Glutamatergic neuron (in vitro differentiated cells): ENCODE measurements at regions not wholly inside any gene's neighbourhood (a gene's known extent, or its start where the extent isn't known, plus 50 kb on each side); places are given as distances from the start of the nearest gene placed in this dataset.
"Not testable (repeated sequence)": the region's sequence is repeated elsewhere in the genome, so short reads cannot be mapped to it uniquely, and the experiment has no call there.

Experiments
- DNase-seq: peaks from one replicate; pipeline ENCODE4 v3.0.0; 2022
- H3K27ac Mint-ChIP-seq: one replicate; pipeline ENCODE4 v1.8.0; 2020; ENCODE audit warnings: mild to moderate bottlenecking, mixed read lengths, inconsistent platforms; ENCODE audit not compliant: unreplicated experiment
- H3K27me3 Mint-ChIP-seq: one replicate; pipeline ENCODE4 v1.8.0; 2020; ENCODE audit warnings: mild to moderate bottlenecking, moderate library complexity, mixed read lengths, inconsistent platforms; ENCODE audit not compliant: unreplicated experiment
- H3K36me3 Mint-ChIP-seq: one replicate; pipeline ENCODE4 v1.8.0; 2020; ENCODE audit warnings: mild to moderate bottlenecking, mixed read lengths, inconsistent platforms; ENCODE audit not compliant: unreplicated experiment
- H3K4me1 Mint-ChIP-seq: one replicate; pipeline ENCODE4 v1.8.0; 2020; ENCODE audit warnings: mild to moderate bottlenecking, low read depth, mixed read lengths, inconsistent platforms; ENCODE audit not compliant: unreplicated experiment
- H3K4me3 Mint-ChIP-seq: one replicate; pipeline ENCODE4 v1.8.0; 2020; ENCODE audit warnings: mild to moderate bottlenecking, mixed read lengths, inconsistent platforms; ENCODE audit not compliant: unreplicated experiment
- H3K9me3 Mint-ChIP-seq: one replicate; pipeline ENCODE4 v1.8.0; 2020; ENCODE audit warnings: mild to moderate bottlenecking, moderate library complexity, mixed read lengths, inconsistent platforms; ENCODE audit not compliant: unreplicated experiment
- TF ChIP-seq, protein P1 (sequence below): fragments of 200-600 bp; sonication (generic); IDR thresholded peaks from one replicate; pipeline ENCODE4 v1.5.0; 2021; ENCODE audit not compliant: partially characterized antibody, unreplicated experiment

DNA sequence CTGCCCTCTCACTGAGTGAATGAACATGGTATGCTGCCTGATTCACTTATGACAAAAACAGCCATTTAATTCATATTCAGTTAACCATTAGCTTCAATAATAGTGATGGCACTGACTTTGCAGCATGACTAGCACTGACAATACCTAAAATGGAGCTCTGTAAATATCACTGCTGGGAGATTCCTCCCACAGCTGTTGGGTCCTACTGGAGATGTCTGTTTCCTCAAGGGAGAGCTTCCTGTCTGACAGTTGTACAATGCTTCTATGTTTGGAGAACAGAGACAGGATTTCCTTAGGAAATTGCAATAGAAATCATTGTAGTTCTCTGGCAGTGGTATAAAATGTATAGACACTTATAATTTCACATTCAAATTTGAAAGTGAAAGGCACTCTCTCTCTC is 695.9 kb upstream of the CDH8 start:
- Mint-ChIP-seq H3K27ac (no peak overlapping the region), H3K4me3 (no peak overlapping the region), H3K27me3 (no peaks in the 10 kb centered on the region), H3K36me3 (no peaks in the 10 kb centered on the region), H3K4me1 (peaks cover 3% of the 10 kb centered on the region), H3K9me3 (no peaks in the 10 kb centered on the region)
- TF ChIP-seq, protein P1, sequence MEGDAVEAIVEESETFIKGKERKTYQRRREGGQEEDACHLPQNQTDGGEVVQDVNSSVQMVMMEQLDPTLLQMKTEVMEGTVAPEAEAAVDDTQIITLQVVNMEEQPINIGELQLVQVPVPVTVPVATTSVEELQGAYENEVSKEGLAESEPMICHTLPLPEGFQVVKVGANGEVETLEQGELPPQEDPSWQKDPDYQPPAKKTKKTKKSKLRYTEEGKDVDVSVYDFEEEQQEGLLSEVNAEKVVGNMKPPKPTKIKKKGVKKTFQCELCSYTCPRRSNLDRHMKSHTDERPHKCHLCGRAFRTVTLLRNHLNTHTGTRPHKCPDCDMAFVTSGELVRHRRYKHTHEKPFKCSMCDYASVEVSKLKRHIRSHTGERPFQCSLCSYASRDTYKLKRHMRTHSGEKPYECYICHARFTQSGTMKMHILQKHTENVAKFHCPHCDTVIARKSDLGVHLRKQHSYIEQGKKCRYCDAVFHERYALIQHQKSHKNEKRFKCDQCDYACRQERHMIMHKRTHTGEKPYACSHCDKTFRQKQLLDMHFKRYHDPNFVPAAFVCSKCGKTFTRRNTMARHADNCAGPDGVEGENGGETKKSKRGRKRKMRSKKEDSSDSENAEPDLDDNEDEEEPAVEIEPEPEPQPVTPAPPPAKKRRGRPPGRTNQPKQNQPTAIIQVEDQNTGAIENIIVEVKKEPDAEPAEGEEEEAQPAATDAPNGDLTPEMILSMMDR: no peak
- DNase-seq: no peak

DNA sequence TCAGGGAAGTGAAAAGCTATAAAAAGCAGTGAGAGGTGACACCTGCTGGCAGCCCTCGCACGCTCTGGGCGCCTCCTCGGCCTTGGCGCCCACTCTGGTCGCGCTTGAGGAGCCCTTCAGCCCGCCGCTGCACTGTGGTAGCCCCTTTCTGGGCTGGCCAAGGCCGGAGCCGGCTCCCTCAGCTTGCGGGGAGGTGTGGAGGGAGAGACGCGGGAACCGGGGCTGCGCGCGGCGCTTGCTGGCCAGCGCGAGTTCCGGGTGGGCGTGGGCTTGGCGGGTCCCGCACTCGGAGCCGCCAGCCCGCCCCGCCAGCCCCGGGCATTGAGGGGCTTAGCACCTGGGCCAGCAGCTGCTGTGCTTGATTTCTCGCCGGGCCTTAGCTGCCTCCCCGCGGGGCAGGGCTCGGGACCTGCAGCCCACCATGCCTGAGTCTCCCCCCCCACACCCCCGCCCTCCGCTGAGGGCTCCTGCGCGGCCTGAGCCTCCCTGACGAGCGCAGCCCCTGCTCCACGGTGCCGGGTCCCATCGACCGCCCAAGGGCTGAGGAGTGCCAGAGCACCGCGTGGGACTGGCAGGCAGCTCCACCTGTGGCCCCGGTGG is 688.5 kb upstream of the CDH8 start:
- not testable (repeated sequence) for H3K4me1 Mint-ChIP-seq, H3K36me3 Mint-ChIP-seq, H3K4me3 Mint-ChIP-seq, H3K27ac Mint-ChIP-seq, H3K27me3 Mint-ChIP-seq, DNase-seq, H3K9me3 Mint-ChIP-seq

DNA sequence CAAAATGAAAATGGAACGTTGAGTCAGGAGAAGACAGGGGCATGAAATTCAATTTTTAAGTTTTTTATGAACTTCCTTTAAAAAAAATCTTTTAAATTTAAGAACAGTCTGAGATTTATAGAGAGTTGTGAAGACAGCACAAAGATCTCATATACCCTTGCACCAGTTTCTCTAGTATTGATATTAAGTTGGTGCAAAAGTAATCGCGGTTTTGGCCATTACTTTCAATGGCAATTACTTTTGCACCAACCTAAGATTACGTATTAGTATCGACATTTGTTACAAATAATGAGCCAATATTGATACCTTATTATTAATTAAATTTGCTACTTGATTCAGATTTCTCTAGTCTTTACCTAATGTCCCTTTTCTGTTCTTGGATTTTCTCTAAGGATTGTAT is 684.4 kb upstream of the CDH8 start:
- H3K9me3 Mint-ChIP-seq: no peaks in the 10 kb centered on the region
- no peak overlapping the region for H3K27ac Mint-ChIP-seq
- H3K36me3 Mint-ChIP-seq: no peaks in the 10 kb centered on the region
- H3K4me1 Mint-ChIP-seq: no peaks in the 10 kb centered on the region
- H3K4me3 Mint-ChIP-seq: no peak overlapping the region
- peaks cover 3% of the 10 kb centered on the region for H3K27me3 Mint-ChIP-seq
- DNase-seq: no peak
- TF ChIP-seq, protein P1: no peak

DNA sequence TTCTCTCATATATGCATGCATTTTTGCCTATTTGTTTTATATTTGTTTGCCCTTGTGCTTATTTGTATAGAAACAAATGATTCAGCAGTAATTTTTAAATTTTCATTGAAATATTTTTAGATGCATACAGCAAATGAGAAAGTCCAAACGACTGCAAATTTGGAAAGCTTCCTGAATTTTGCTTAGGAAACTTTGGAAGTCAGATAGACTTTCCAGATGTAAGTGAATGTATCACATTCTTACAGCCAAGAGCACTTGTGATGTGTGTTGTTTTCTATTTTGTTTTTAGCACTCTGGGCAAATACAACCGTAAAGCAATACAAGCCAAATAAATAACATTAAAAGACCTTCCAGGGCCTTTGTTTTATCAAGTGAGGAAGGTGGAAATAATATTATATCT is 680.8 kb upstream of the CDH8 start:
- Mint-ChIP-seq H3K36me3 (no peaks in the 10 kb centered on the region), H3K27ac (no peak overlapping the region), H3K4me1 (no peaks in the 10 kb centered on the region), H3K9me3 (no peaks in the 10 kb centered on the region), H3K27me3 (no peaks in the 10 kb centered on the region), H3K4me3 (no peak overlapping the region)
- DNase-seq: no peak
- TF ChIP-seq, protein P1: no peak

DNA sequence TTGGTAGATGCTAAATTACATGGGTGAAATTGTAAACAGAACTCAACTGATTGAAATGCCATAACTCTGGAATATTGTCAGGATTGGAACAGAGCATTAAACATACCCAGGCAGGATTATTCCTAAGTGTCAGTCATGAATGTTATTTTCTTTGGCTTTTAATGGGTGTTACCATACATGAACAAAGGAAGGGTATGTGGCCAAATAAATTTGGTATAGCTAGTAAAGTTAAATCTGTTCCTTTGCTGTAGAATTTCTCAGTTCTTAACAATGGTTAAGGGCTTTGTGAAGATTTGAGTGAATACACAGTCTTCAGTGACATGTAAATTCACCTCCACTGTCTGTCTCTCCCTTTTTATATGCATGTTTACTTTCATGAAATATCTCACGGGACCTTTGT is 679.5 kb upstream of the CDH8 start:
- DNase-seq: no peak
- no peaks in the 10 kb centered on the region for H3K9me3 Mint-ChIP-seq
- no peak overlapping the region for H3K4me3 Mint-ChIP-seq
- H3K27me3 Mint-ChIP-seq: no peaks in the 10 kb centered on the region
- TF ChIP-seq, protein P1: no peak
- no peaks in the 10 kb centered on the region for H3K4me1 Mint-ChIP-seq
- no peaks in the 10 kb centered on the region for H3K36me3 Mint-ChIP-seq
- no peak overlapping the region for H3K27ac Mint-ChIP-seq
